Left kidney (tissue), 1 donor: ENCODE measurements at regions not wholly inside any gene's neighbourhood (a gene's known extent, or its start where the extent isn't known, plus 50 kb on each side); places are given as distances from the start of the nearest gene placed in this dataset.

Source experiments
- DNase-seq: peaks from one replicate; pipeline ENCODE4 v3.0.0-alpha.2; 2013

DNA sequence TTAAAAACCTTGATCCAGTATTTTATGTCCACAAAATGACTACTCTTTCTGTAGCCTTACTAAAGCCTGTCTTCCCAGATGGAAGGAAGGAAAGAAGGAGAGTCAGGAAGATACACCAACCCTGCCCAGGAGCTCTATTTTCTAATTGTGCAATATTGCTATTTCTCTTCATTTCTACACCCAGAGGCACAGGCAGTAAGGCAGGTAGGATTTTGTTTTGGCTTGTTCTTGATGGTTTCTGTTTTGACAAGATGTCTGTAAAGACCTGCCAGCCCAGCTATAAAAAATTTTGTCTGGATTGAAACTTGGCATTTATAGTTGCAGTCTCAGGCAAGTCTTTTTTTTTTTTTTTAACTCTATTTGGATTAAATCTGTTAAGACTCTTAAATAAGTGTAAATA is 587.5 kb upstream of the ARID1B start:
- DNase-seq: no peak

DNA sequence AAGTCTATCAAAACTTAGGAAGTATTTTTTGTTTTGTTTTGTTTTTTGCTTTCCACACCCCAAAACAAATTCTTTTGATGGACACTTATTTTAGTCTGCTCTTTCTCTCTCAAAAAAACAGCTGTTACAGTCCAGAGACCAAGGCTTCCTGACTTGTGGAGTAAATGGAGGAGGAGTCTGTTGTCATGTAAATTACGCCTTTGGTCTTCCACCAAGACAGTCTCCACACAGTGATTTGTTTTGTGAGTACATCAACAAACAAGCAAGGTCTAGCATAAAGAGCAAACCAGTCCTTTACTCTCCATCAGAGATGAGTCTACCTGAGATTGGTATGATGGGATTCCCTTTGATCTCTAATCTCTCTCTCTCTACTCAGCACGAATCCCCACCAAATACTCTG is 588.0 kb upstream of the ARID1B start:
- DNase-seq: no peak

- DNase-seq: no peak
Measured at GRCh38 chr6:156185113-156185512, 592.1 kb upstream of the ARID1B start.

- DNase-seq: no peak
Measured at GRCh38 chr6:156183678-156184077, 593.5 kb upstream of the ARID1B start.

DNA sequence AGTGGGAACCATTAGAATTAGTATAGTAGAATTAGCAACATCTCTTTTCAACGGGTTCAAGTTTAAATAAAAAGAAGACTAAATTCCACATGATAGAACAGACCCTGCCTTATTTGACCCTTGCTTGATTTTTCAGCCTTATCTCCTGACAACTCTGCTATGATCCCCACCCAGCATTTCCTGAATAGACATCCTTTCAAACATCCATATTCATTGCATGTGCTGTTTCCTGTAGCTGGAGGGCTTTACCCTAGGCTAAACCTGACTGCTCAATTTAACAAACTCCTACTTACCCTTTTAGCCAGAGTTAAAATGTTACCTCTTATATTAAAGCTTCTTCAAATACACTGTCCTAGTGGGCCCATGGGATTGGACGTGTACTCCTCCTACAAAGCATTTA is 594.8 kb upstream of the ARID1B start:
- DNase-seq: no peak

DNA sequence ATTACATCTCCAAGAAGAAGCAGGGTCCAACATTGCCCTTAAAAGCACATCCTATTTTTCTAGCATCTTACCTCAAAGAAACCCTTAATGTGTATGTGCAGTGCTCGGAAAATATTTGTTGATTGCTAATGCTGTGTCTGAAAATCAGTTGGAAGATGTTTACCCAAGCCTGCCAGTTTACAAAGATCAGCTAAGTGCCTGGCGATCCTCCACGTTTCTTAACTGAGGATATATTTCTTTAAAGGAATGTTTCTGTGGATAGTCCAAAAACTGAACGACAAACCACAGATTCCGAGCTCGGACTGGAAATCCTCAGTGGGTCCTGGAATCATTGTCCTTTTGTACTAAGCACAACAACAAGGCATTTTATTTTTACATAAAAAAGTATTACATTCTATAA is 595.7 kb upstream of the ARID1B start:
- no peak for DNase-seq

- DNase-seq: peak; percentile 31
Measured at GRCh38 chr6:156175971-156176421, 601.2 kb upstream of the ARID1B start.

GRCh38 chr6:156175433-156175832 is 601.7 kb upstream of the ARID1B start:
- no peak for DNase-seq

- no peak for DNase-seq
Measured at GRCh38 chr6:156174031-156174890, 602.9 kb upstream of the ARID1B start.

DNA sequence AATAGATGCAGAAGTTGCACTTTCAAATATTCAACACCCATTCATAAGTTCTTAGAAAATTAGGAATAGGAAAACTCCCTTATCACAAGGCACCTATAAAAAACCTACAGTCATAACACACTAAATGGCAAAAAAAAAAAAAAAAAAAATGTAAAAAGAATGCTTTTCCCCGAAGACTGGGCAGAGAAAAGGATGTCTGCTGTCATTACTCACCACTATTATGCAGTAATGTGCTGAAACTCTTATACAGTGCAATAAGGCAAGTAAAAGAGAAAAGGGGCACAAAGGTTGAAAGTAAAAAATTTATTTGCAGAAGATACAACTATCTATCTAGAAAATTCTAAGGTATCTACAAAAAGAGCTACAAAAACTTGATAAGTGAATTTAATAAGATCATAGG is 607.8 kb upstream of the ARID1B start:
- no peak for DNase-seq

DNA sequence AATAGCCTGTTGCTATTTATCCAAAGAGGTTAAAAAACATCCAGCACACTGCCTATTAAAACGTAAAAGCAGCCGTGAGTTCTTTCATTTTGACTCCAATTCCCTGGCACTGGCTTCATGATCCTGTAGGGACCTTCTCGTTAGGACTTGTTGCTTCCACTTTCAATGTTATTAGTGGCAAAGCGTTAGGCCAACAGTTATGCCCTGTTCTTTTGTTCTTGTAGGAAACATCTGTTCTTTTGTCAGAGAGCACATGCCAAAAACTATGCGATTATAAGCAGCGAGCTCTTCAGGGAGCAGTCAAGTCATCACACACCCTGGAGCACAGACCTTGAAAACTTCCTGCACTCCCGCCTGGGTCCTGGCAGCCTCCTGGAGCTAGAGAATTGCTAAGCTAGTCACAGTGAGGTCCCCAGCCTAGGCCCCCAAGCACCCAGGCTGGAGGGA is 609.5 kb upstream of the ARID1B start:
- DNase-seq: peak; percentile 32

GRCh38 chr6:156167016-156167624 is 610.1 kb upstream of the ARID1B start:
- peak; percentile 24 for DNase-seq

- no peak for DNase-seq
Measured at GRCh38 chr6:156166093-156166492, 611.1 kb upstream of the ARID1B start.

GRCh38 chr6:156164701-156165452 is 612.3 kb upstream of the ARID1B start:
- peak; percentile 22 for DNase-seq

GRCh38 chr6:156163311-156163710 is 613.9 kb upstream of the ARID1B start:
- no peak for DNase-seq

DNA sequence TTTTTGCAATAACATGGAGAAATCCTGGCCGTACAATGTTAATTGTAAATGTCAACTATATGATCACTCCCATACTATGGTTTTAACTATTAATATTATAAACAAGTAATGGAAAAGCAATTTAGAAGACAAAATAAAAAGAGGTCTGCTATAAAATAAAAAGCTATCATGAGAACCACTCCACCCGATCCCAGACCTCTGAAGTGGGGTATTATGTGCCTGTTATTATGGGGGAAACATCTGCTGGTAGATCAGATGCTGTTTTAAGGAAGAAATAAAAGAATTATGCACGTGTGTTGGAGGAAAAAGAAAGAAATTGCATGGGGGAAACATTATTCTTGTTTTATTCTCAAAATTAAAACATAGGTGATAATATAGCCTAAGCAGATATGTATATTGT is 615.7 kb upstream of the ARID1B start:
- DNase-seq: no peak

GRCh38 chr6:156160795-156161165 is 616.4 kb upstream of the ARID1B start:
- no peak for DNase-seq

DNA sequence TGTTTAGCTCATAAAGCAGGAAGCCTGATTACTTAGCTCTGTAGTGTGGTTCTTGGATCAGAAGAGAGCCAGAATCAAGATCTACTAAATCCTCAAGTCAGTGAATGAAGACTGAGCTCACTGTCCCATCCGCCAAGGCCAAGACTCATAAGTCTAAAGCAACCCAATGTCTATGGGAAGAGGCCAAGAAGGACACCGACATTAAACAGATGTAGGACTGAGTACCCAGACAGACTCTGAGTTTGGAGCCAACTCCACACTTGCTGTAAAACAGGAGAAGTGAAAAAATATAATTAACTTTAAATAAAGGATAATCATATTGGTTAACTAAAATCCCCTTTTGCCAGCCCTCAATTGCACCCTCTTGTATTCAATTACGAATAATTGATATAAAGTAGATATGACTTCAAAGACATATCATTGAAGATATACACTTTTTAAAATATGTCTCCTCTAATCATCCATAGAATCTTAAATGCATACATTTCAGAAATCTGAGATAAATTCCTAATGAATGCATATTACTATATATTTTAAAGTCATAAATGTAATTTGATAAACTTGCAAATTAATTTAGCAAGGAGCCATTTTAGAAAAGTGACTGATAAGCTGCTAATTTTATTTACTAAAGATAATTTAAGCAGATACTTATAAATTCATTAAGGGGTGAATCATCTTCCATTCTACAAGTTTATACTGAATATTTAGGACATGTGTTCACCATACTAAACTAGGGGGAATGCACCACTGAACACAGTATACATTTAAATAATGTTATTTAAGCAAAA is 617.0 kb upstream of the ARID1B start:
- no peak for DNase-seq

GRCh38 chr6:156154896-156155295 is 622.3 kb upstream of the ARID1B start:
- DNase-seq: no peak

DNA sequence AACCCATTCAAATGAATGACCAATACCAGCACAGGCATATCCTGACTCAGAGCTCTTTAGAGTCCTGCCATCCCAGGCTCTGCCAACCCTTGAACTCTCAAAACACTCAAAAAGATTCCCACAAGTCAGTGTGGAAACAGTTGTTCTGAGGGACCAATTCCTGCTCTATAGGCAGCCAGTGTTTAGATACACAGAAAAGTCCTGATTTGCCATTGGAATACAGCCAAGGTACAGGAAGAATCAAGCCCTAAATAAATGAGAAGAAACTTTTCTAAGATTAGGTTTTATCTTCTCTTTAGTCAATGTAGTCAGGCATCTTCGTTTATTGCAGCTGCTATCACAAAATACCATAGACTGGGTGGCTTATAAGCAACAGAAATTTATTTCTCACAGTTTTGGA is 626.8 kb upstream of the ARID1B start:
- DNase-seq: no peak

DNA sequence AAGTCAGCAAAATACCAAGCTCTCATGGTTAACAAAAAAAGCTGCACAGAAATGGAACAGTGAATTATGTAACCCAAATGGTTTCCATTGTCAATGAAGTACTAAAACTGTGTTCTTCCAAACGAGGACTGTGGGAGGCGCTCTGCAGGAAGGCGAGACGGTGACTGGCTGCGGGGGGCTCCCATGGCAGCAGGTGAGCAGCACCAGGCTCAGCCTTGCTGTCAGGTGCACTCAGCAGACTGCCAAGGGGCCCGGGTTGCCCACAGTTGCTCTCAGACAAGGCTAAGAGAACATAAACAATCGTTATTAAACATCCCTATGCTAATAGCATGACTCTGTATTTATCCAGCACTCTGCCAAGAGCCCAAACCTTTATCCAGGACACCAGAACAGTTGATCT is 630.3 kb upstream of the ARID1B start:
- DNase-seq: no peak

DNA sequence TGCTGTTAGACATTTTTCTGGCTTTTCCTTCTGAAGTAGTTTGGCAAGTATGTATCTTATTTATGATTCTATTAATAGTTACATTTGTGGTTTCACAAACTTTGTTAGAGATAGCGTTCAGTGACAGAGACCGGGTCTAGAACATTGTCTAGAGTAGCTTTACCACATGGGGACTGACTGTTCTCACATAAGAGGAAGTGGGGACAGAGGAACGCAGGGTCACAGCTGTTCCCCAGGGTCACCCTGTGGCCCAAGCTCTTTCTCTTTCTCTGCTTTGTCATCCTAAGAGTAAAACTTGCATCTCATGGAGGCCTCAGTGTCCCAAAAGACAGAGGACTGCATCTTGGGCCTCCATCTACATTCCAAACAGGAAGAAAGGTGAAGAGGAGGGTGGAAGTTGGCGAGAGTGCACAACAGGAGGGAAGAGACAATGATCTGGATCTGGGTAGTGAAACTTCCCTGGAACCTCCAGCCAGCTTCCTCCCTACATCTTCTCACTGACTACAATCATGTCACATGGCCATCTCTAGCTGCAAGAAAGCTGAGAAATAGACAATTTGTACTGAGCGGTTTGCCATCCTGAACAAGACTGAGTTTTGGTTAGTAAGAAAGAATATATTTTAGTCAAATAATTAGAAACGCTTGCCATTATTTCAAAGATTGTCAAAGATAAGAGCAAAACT is 645.8 kb upstream of the ARID1B start:
- no peak for DNase-seq
